GM12891 (cell line): ENCODE measurements at regions not wholly inside any gene's neighbourhood (a gene's known extent, or its start where the extent isn't known, plus 50 kb on each side); places are given as distances from the start of the nearest gene placed in this dataset.

Source experiments
- PAX5 ChIP-seq: IDR thresholded peaks from 2 replicates; pipeline ENCODE4 v1.6.1; 2011; ENCODE audit warnings: low read length, moderate library complexity, mild to moderate bottlenecking; ENCODE audit not compliant: insufficient read depth, severe bottlenecking
- POLR2A ChIP-seq: IDR thresholded peaks from 2 replicates; pipeline ENCODE4 v1.6.1; 2011; ENCODE audit warnings: low read depth, low read length, control low read depth
- POLR2AphosphoS5 ChIP-seq: IDR thresholded peaks from 2 replicates; pipeline ENCODE4 v1.6.1; 2011; ENCODE audit warnings: low read depth, low read length, control low read depth
- SPI1 ChIP-seq: IDR thresholded peaks from 2 replicates; pipeline ENCODE4 v1.6.1; 2011; ENCODE audit warnings: low read depth, low read length, control low read depth
- TAF1 ChIP-seq: IDR thresholded peaks from 2 replicates; pipeline ENCODE4 v1.6.1; 2011; ENCODE audit warnings: low read depth, low read length, control low read depth

- TF ChIP-seq POLR2AphosphoS5 (no peak), POLR2A (no peak), TAF1 (no peak), SPI1 (no peak), PAX5 (no peak)
Observed at GRCh38 chr4:179116581-179116980, 1674.3 kb upstream of the AGA start.
